Gastroesophageal sphincter (tissue), 3 donors: ENCODE measurements at regions not wholly inside any gene's neighbourhood (a gene's known extent, or its start where the extent isn't known, plus 50 kb on each side); places are given as distances from the start of the nearest gene placed in this dataset.

Experiments
- POLR2A ChIP-seq, 2 donors: fragments of 450-650 bp; IDR thresholded peaks; one replicate each; pipeline ENCODE4 v1.6.1; 2017; ENCODE audit warnings: antibody characterized with exemption in 2 of 2, mild to moderate bottlenecking in 2 of 2, moderate library complexity in 1 of 2
- TF ChIP-seq, protein P1 (sequence below), 4 experiments: fragments of 200-600 bp in 2 of 4; fragments of 450-650 bp in 2 of 4; sonication (generic) in 1 of 4; IDR thresholded peaks; one replicate each; pipeline ENCODE4 v1.5.1; 2017 to 2019; ENCODE audit warnings: antibody characterized with exemption in 4 of 4, mild to moderate bottlenecking in 2 of 4, moderate library complexity in 2 of 4

- TF ChIP-seq, protein P1, sequence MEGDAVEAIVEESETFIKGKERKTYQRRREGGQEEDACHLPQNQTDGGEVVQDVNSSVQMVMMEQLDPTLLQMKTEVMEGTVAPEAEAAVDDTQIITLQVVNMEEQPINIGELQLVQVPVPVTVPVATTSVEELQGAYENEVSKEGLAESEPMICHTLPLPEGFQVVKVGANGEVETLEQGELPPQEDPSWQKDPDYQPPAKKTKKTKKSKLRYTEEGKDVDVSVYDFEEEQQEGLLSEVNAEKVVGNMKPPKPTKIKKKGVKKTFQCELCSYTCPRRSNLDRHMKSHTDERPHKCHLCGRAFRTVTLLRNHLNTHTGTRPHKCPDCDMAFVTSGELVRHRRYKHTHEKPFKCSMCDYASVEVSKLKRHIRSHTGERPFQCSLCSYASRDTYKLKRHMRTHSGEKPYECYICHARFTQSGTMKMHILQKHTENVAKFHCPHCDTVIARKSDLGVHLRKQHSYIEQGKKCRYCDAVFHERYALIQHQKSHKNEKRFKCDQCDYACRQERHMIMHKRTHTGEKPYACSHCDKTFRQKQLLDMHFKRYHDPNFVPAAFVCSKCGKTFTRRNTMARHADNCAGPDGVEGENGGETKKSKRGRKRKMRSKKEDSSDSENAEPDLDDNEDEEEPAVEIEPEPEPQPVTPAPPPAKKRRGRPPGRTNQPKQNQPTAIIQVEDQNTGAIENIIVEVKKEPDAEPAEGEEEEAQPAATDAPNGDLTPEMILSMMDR (IDR thresholded peaks at IDR 0.05): no peak
- TF ChIP-seq POLR2A (IDR thresholded peaks at IDR 0.05): no peak
Measured at GRCh38 chr14:82759656-82760055, 1226.0 kb upstream of the SEL1L start.
